CD4-positive, alpha-beta T cell (primary cell): ENCODE measurements at regions not wholly inside any gene's neighbourhood (a gene's known extent, or its start where the extent isn't known, plus 50 kb on each side); places are given as distances from the start of the nearest gene placed in this dataset.

Source experiments
- ATAC-seq: fragments of 200-7000 bp; cut with Tn5 transposase; one replicate; pipeline ENCODE4 v1.10.0; 2022; ENCODE audit warnings: mild to moderate bottlenecking; ENCODE audit not compliant: poor library complexity
- CTCF ChIA-PET: fragments of 350-600 bp; sonication (Branson Sonifier 250); formaldehyde crosslinking; loops from one replicate; lab custom pipeline; 2021; ENCODE audit warnings: antibody characterized with exemption, inconsistent platforms; lab: Charles Lee
- POLR2A ChIA-PET: fragments of 350-600 bp; sonication (Branson Sonifier 250); formaldehyde crosslinking; loops from one replicate; lab custom pipeline; 2021; ENCODE audit warnings: antibody characterized with exemption, inconsistent platforms; lab: Charles Lee
- DNase-seq, 14 experiments: peaks; one replicate each; pipeline ENCODE4 v3.0.0-alpha.2; 2013 to 2020; ENCODE audit warnings: mixed read lengths in 2 of 14
- H3K27ac ChIP-seq, 2 donors: one replicate each; pipeline versions ENCODE4 v1.5.1 to v1.7.0; 2013; ENCODE audit warnings: low read length in 2 of 2, low read depth in 1 of 2, mild to moderate bottlenecking in 1 of 2
- H3K27me3 ChIP-seq, 2 experiments: 1 replicate in 1 of 2; 2 replicates in 1 of 2; pipeline versions ENCODE4 v1.6.1 to v1.7.0; 2013; ENCODE audit warnings: low read length in 2 of 2, control low read depth in 1 of 2, mild to moderate bottlenecking in 1 of 2, moderate library complexity in 1 of 2; ENCODE audit not compliant: insufficient read depth in 2 of 2, control insufficient read depth in 1 of 2
- H3K36me3 ChIP-seq: one replicate; pipeline ENCODE4 v1.6.1; 2013; ENCODE audit warnings: low read length, control low read depth; ENCODE audit not compliant: insufficient read depth
- H3K4me1 ChIP-seq: one replicate; pipeline ENCODE4 v1.6.1; 2013; ENCODE audit warnings: low read length, control low read depth; ENCODE audit not compliant: insufficient read depth
- H3K4me3 ChIP-seq: one replicate; pipeline ENCODE4 v1.5.1; 2013; ENCODE audit warnings: mild to moderate bottlenecking, low read length, moderate library complexity
- H3K9me3 ChIP-seq, 2 experiments: 1 replicate in 1 of 2; 2 replicates in 1 of 2; pipeline versions ENCODE4 v1.6.1 to v1.7.0; 2013; ENCODE audit warnings: low read length in 2 of 2, mild to moderate bottlenecking in 2 of 2, control low read depth in 1 of 2, moderate library complexity in 1 of 2; ENCODE audit not compliant: control insufficient read depth in 1 of 2, insufficient read depth in 1 of 2
- H3K27ac Mint-ChIP-seq: one replicate; pipeline ENCODE4 v1.8.0; 2020; ENCODE audit warnings: mixed read lengths
- H3K27me3 Mint-ChIP-seq: one replicate; pipeline ENCODE4 v1.8.0; 2021; ENCODE audit warnings: mixed read lengths
- H3K36me3 Mint-ChIP-seq: one replicate; pipeline ENCODE4 v1.8.0; 2021; ENCODE audit warnings: low read depth, mixed read lengths
- H3K4me1 Mint-ChIP-seq: one replicate; pipeline ENCODE4 v1.8.0; 2021; ENCODE audit warnings: low read depth, mixed read lengths
- H3K4me3 Mint-ChIP-seq: one replicate; pipeline ENCODE4 v1.8.0; 2020; ENCODE audit warnings: mild to moderate bottlenecking, mixed read lengths
- H3K9me3 Mint-ChIP-seq: one replicate; pipeline ENCODE4 v1.8.0; 2020; ENCODE audit warnings: mixed read lengths
- intact Hi-C, 2 experiments: fragments of 100-400 bp; cut with DNase I in 1 of 2; cut with micrococcal nuclease in 1 of 2; formaldehyde crosslinking; loops; one replicate each; pipeline versions ENCODE4 v1.15.1 to v1.9.0; 2023 to 2025; cut with DNase I, micrococcal nuclease
- TF ChIP-seq, protein P1 (sequence below): fragments of 200-600 bp; IDR thresholded peaks from one replicate; pipeline ENCODE4 v1.8.0; 2022; ENCODE audit warnings: antibody characterized with exemption, mild to moderate bottlenecking

DNA sequence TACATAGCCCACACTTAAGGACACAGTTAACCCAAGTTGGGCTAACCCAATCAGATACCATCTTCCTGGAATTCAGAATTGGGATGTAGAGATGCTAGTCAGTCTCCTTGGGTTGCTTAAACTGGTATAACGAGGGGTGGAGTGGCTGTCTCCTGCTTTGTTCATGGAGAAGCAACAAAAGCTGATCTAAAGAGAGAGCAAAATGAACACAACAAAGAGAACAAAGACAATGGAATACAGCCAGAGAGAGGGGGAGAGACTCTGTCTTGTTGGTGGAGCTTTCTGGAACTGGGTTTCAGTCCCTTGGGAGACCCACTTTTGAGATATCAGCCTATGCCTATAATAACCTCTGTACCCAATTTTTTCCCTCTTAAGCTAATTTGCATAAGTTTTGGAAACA lies 138.1 kb downstream of the ATG4C start:
- ChIA-PET CTCF (no interaction called here), POLR2A (no interaction called here)
- TF ChIP-seq, protein P1, sequence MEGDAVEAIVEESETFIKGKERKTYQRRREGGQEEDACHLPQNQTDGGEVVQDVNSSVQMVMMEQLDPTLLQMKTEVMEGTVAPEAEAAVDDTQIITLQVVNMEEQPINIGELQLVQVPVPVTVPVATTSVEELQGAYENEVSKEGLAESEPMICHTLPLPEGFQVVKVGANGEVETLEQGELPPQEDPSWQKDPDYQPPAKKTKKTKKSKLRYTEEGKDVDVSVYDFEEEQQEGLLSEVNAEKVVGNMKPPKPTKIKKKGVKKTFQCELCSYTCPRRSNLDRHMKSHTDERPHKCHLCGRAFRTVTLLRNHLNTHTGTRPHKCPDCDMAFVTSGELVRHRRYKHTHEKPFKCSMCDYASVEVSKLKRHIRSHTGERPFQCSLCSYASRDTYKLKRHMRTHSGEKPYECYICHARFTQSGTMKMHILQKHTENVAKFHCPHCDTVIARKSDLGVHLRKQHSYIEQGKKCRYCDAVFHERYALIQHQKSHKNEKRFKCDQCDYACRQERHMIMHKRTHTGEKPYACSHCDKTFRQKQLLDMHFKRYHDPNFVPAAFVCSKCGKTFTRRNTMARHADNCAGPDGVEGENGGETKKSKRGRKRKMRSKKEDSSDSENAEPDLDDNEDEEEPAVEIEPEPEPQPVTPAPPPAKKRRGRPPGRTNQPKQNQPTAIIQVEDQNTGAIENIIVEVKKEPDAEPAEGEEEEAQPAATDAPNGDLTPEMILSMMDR = no peak
- no peaks in the 10 kb centered on the region for H3K4me1 Mint-ChIP-seq
- intact Hi-C loops = no loop called here
- no peaks in the 10 kb centered on the region for H3K36me3 Mint-ChIP-seq
- Histone ChIP-seq H3K4me3 (no peak overlapping the region), H3K9me3 (no peaks in the 10 kb centered on the region), H3K36me3 (no peaks in the 10 kb centered on the region), H3K27ac (no peak overlapping the region), H3K27me3 (no peaks in the 10 kb centered on the region), H3K4me1 (no peaks in the 10 kb centered on the region)
- no peak overlapping the region for H3K27ac Mint-ChIP-seq
- H3K9me3 Mint-ChIP-seq = no peaks in the 10 kb centered on the region
- H3K27me3 Mint-ChIP-seq = peaks cover 23% of the 10 kb centered on the region
- no peak overlapping the region for H3K4me3 Mint-ChIP-seq
- no peak for ATAC-seq
- DNase-seq = no peak

DNA sequence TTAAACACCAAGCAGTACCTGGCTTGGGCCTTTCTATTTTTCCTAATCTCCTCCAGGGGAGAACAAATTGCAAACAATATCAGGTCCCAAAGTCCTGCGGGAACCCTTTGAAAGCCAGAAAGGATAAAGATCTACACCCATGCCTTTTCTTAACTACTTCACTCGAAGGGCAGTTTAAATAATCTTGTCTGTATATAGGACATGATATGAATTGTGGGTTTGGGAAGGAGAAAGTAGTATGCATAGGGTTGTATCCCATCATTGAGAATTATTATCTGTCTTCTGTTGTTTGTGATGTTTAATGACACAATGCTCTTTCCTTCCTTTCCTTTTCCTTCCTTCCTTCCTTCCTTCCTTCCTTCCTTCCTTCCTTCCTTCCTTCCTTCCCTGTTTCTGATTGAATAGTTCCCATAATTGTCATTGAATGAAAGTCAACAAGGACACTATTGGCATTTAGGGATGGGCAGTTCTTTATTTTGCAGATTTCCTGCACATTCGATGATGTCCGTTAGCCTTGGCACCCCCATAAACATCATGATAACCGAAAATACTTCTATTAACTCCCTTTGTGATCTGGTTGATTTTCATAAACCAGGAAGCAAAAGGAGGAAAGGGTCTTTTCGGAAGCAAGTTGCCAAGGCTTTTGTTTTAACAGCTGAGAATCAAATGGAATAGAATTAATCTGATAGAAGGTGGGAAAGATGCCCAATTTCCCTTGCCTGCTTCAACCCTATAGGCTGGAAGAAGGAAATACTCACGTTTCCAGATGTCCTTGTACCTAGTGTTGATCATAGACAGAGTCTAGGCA lies 141.3 kb downstream of the ATG4C start:
- no peak overlapping the region for H3K4me3 Mint-ChIP-seq
- ATAC-seq (no peak), DNase-seq (no peak)
- H3K9me3 ChIP-seq = peaks cover 0 to 6% of the 10 kb centered on the region in 2 experiments
- no peaks in the 10 kb centered on the region for H3K4me1 Mint-ChIP-seq
- no peaks in the 10 kb centered on the region for H3K36me3 ChIP-seq
- ChIA-PET CTCF (no interaction called here), POLR2A (no interaction called here)
- H3K4me3 ChIP-seq = no peak overlapping the region
- H3K27me3 Mint-ChIP-seq = peaks cover 12% of the 10 kb centered on the region
- no peaks in the 10 kb centered on the region for H3K4me1 ChIP-seq
- TF ChIP-seq, protein P1 = no peak
- no peak overlapping the region for H3K27ac ChIP-seq
- no peak overlapping the region for H3K27ac Mint-ChIP-seq
- no peaks in the 10 kb centered on the region for H3K9me3 Mint-ChIP-seq
- H3K36me3 Mint-ChIP-seq = no peaks in the 10 kb centered on the region
- intact Hi-C loops = no loop called here
- peaks cover 0 to under 1% of the 10 kb centered on the region in 2 experiments for H3K27me3 ChIP-seq

DNA sequence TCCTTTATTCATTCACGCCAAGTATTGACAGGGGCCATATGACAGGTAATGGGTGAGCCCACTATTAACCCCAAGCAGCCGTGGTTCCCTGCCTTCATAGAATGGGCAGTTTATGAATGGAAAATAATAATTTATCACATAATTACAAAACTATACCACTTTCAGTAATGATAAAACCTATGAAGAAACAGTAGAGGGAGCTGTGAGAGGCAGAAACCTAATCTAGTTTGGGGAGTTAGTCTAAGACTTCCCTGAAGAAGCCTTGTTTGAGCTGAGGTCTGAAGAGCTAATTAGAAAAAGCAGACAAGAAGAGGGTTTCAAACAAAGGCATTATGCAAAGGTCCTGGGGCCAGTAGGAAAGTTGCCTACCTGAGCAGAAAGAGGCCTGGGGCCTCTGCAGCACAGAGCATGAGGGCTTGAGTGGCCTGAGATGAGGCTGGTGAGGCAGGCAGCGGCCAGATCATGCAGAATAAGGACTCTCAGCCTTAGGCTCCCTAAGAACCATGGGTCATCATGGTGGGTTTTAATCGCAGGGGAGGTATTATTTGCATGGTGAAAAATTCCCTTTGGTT lies 142.8 kb downstream of the ATG4C start:
- Mint-ChIP-seq H3K4me3 (no peak overlapping the region), H3K9me3 (no peaks in the 10 kb centered on the region), H3K27me3 (peaks cover 12% of the 10 kb centered on the region), H3K27ac (no peak overlapping the region), H3K36me3 (no peaks in the 10 kb centered on the region), H3K4me1 (no peaks in the 10 kb centered on the region)
- TF ChIP-seq, protein P1 = no peak
- H3K9me3 ChIP-seq = peaks cover 0 to 6% of the 10 kb centered on the region in 2 experiments
- no peak overlapping the region for H3K27ac ChIP-seq
- CTCF ChIA-PET = no interaction called here
- POLR2A ChIA-PET = no interaction called here
- no peaks in the 10 kb centered on the region for H3K4me1 ChIP-seq
- no peak overlapping the region for H3K4me3 ChIP-seq
- H3K27me3 ChIP-seq = peaks cover 0 to 3% of the 10 kb centered on the region in 2 experiments
- DNase-seq (no peak), ATAC-seq (no peak)
- intact Hi-C loops = no loop called here
- H3K36me3 ChIP-seq = no peaks in the 10 kb centered on the region
